ENCODE measurements at regions not wholly inside any gene's neighbourhood (a gene's known extent, or its start where the extent isn't known, plus 50 kb on each side); places are given as distances from the start of the nearest gene placed in this dataset.

DNA sequence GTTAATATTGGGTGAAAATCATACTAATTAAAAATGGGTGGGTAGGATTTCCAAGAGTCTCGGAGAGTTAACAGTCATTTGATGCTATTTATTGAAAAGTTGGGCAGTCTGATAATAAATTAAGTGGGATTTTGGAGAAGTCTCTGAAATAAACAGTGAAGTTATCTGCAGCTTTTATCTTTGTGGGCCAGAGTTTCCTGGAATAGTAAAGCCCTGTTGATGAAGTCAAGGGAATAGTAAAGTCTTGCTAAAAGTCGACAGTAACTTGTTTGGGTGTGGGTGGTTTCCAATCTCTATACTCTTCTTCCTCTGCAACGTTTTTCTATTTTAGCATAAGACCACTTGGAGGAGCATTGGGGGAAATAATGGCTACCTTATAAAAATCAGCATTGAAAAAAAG lies 493.6 kb downstream of the EPM2A start:
- DNase-seq (ENCODE audit: low spot score) = no peak

DNA sequence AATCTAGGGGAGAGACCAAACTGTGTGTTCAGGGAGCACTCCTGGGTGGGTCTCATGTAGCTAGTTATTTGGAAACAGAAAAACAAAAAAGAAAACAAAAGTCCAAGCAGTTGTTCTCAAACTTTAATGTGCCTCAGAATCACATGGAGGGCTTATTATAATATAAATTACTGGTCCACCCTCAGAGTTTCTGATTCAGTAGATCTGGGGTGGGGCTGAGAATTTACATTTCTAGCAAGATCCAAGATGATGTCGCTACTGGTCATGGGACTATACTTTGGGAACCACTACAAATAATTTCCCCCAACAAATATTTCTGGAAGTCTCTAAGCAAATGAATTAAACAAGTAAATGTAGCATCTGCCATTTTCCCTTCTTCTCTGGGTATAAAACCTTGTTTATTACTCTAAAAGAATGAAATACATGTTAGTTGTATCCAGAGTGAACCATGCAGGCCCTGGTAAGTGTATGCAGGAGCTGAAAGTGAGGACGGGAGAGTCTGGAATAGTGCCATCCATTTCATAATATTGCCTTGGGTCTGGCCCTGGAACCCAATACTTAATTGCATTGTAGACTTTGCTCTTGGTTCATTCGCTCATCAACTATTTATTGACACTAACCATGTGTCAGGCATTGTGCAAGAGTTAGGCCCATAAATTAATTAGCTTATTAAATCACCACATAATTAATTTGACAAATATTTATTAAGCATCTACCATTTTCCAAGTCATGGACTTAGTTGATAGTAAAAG lies 490.8 kb downstream of the EPM2A start:
- DNase-seq (ENCODE audit: low spot score) = no peak

DNA sequence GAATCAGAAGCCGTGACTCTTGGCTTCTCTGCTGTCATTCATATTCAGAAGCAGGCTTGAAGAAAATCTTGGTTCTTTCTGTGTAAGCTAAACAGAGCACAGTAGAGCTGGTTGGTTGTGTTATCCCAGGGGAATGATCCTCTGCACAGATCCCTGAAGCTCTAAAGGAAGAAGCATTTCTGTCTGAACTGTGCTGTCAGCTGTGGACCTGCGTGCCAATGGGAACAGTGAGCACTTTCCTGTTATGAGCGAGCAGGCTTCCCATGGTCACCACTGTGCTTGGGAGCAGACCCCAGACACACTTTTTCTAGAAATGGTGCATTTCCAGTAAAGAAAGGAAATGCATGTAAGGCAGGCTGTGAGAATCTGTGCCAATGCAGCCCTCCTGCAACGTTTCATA lies 490.2 kb downstream of the EPM2A start:
- no peak for DNase-seq (ENCODE audit: low spot score)

DNA sequence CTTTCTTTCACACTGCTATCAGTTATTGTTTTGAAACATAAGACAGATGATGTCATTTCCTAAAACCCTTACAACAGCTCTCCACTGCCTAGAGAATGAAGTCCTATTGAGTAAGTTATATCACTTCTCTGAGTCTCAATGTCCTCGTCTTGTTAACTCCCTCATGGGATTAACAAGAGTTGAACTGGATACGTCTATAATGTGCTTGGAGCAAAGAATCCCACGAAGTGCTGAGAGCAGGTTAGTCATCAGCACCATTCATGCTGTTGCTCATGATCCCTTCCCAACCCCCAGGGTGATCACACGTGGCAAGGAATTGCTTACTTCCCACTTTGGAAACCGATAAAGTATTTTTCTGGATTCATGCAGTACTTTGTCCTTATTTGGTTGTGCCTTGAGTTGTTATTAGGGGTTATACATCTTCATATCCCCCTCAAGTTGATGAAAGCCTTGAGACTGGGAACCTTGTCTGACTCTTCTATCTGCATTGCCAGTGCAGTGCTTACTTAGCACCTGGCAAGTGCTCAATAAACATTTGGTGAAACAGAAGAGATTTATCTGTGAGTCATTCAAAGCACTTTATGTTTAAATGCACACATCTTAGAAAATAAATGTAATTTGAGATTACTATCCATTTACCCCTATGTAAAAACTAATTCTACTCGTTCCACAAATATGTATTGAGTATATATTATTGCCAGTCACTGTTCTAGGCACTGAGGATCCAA lies 487.5 kb downstream of the EPM2A start:
- DNase-seq (ENCODE audit: low spot score) = no peak

DNA sequence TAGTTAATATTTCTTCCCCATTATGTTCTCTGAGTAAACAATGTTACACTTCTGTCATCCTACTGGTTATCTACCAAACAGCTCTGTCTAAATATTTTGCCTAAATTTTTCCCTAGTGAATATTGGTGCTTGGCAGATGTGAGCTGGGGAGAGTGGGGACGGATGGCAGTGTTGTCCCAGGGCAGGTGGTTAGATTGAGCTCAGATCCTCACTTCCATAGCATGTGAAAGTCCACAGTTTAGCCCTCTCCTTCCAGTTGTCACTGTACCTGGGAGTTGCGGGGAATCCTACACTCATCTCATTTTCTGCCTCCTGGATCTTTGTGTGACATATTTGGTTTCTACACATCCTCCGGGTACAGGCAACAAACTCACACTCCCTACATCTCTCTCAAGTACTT lies 484.9 kb downstream of the EPM2A start:
- no peak for DNase-seq (ENCODE audit: low spot score)

DNA sequence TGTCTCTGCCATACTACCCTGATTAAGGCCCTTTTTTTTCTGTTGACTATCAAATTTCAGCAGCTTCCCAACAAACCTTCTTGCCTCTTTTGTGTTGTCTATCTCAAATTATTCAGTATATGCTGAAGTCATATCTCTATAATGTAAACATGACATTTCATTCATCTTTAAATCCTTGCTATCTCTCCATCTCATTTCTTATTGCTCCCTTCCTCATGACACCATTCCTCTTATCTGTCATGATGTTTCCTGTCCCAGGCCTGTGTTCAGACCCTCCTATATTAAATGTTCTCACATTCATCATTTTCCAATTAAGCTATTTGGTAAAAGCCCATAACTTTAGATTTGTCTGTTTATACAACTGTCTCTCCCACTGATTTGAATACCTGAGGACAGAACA lies 482.6 kb downstream of the EPM2A start:
- DNase-seq (ENCODE audit: low spot score) = no peak

DNA sequence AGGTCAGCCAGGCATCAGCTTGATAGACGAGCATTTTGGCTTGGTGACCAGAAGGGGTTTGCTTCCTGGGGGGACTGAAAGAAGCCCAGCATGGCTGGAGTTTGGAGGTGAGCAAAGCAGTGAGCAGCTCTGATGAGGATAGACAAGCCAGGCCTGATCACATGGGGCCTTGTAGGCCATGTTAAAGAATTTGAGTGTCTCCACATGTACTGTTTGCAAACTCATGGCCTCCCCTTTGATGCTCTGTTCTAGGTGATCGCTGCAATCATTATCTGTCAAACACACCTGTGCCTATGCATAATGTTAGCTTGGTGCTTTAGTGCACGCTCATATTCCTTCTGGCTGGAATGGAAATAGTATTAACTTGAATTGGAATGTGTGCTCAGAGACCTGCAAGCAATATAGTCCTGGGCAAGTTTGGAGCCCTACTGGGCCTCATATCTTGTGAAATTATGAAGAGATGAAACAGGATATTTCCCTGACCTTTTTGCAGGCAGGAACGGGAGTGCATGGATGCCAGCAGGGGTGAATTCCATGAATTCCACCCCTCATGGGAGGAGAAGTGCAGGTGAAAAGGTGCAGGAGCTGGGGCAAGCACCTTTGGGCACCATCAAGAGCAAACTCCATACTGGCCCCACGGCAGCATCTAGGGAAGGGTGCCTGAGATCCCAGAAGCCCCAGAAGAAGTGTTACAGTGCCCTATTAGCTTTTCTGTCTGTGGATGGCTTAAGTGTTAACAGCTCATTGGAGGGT lies 480.5 kb downstream of the EPM2A start:
- DNase-seq (ENCODE audit: low spot score) = no peak

DNA sequence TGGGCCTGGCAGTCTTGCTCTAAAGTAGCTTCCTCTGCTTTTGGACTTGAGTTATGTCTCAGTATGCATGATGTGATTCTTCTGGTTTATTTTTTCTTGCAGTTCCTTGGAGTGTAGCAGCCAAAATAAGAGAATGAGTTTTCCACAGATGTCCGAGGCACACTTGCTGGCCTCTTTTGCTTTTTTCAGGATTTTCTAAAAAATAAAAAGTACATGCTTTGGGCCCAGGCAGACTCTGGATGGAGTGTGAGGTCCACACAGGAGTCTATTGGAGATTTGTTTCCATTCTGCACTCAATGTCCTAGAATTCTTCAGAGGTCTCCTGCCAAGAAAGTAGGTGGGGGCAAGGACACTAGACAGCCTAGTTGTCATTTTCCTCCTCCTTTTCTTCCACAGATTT lies 477.6 kb downstream of the EPM2A start:
- no peak for DNase-seq (ENCODE audit: low spot score)

DNA sequence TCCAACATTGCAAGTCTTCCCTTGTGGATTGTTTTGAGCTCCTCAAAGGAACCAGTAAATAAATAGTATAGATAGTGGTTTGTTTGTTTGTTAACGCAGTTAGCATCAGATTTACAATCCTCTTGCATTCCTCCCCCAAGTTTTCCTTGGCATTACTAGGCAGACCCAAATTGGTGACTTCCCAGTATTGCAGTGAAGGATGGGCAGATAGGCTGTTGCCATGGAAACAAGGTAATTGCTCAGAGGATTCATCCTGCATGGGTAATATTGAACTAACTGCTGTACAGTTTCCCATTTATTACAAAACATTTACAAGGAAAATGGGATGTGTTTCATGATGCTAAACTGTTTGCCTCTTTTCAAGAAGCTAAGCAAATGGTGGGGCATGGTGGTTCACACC lies 477.2 kb downstream of the EPM2A start:
- DNase-seq (ENCODE audit: low spot score) = no peak

DNA sequence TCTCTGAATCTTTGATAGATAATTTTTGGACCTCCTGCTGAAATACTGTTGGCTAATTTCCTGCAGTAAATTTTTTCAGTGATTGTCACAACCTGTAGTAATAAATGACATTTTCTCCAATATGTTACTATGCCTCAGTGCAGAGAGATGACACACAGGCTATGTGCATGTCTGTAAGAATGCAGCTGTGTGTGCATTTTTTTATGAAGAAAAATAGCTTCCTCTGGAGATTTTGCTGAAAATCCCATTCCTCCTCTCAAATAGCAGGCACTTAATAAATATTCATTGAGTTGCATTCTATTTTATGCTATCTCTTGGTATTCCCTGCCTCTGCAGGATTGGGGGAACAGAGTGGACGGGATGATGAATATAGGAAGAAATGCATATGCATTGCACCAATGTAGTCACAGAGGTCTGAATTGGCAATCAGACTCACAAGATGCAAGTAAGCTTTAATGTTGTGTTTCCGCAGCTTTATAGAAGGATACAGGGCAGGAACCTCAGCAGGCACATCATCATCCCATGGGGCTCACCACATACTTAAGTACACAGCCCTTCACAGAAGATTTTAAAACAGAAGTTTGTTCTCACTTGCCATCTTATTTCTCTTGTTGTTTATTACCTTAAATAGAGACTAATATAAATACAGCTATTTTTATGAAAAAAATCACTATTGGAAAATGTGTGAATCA lies 474.7 kb downstream of the EPM2A start:
- DNase-seq (ENCODE audit: low spot score) = no peak

DNA sequence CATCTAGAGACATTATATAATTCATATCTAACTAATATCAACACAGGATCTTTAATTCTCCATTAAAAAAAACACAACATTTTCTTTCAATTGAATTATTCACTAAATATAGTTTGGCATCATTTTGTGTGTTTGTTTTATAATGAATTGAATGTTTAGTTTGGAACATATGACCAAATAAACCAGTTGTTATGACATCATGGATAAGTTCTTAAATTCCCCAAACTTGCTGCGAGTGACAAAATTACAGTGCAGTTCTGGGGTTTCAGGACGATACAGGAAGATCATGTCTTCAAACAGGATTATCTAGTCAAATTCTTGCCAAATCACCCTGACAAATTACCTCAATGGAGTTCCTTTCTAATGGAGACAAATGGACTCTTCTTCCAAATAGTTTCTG lies 473.6 kb downstream of the EPM2A start:
- DNase-seq (ENCODE audit: low spot score) = no peak

DNA sequence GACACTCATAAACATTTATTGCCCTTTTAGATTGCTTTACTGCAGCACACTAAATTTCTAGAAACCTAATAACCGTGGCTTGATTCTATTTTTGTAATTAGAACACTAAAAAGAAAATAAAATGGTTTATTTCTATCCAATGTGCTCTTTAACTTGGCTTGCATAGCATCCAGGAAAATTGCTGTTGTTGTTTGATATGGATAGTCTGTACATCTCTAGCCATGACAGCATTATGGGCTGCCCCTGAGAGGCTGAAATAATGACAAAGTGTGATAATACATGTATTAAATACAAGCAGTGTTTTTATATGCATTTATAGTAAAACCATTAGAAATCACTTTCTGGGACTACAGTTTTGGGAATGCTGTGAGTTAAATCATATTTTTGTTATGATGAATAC lies 472.5 kb downstream of the EPM2A start:
- no peak for DNase-seq (ENCODE audit: low spot score)

DNA sequence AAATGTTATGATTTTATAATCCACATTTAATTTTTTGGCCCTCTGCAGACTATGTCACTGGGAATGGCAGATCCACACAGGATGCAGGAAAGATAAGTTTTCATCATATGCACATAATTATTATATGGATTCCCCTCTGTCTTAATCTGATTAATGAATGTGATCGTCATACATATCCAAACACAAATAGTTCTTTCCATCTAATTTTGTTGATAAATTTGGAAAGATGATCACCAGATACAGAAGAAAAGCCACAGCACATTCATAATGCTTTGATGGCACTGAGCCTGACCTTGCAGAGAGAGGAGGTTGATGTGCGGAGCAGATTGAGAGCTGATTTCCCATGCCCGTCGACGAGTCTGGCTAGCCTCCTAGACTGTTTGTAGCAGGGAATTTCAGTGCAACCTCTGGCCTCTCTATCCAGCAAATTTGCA lies 471.5 kb downstream of the EPM2A start:
- DNase-seq (ENCODE audit: low spot score) = no peak

DNA sequence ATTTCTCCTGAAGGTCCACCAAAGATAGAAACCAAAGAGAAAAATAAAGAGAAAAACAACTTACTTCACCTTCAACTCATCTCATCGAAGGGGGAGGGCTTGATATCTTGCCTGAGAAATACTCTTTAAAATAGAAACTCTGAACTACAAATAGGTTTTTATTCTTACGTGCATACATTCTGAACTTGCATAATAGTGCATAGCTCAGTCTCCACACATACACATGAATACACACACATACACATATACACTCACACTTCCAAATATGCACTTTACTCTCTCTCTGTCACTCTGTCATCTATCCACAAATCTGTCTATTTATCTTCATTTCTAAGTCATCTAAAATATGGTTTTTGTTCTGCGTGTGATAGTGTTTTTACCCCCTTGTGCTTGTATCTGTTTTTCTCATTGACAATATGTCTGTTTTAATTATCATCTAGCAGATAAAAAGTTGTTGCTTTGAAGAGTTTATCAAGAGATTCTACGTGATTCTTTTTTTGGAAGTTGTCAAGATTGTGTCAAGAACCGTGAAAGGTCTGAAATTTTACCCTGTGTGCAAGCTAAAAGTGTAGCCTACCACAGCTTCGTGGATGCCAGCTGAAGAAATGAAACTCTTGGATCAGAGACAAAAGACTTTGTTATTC lies 468.8 kb downstream of the EPM2A start:
- no peak for DNase-seq (ENCODE audit: low spot score)

DNA sequence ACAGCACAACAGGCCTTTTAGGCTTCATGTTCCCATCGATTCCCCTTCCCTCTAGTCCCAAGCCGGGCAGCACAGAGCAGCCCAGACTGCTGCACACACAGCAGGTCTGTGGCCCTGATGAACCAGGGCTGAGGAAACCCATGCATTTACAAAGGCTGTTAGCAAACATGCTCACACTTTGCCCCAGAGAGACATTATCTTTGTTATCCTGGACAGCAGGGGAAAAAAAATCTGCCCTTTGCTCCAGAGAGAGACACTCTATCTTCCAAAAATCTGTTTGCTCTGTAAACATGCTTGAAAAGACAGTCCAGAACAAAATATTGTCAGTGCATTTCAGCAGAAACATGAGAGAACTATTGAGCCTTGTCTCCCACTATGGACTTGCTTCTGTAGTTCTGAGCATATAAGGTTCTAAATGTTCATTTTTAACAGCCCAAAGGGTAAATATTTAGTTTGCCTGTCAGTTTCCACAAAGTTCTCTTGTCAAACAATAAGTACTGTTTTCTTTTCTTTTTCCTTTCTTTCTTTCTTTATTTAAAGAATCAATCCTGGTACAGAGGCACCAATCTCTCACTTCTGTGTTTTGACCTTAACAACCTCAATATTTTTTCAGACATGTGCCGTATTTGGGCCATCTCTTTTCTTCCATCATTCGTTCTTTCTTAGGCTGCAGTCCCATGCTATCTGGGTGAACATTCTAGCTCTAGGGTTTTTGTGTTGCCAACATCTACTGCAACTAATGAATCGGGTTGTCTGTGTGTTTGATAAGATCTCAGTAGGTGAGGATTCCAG lies 468.0 kb downstream of the EPM2A start:
- DNase-seq (ENCODE audit: low spot score) = no peak

DNA sequence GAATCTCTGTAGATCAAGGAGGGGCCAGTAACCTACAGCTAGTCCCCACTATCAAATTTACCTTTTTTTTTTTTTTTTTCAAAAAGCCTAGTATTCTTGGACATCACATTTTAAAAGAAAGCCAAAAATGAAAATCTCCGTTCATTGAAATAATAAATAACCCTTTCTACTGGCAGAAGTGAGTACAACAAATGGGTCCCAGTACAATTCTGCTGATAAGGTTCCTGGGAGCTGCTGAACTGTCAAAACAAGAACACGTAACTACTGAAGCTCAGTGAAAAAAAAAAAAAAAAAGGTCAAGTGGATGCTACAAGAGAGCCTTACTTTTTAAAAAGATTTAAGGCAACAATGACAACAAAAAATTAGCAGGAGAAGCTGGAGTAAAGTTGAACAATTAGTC lies 464.9 kb downstream of the EPM2A start:
- DNase-seq (ENCODE audit: low spot score) = no peak

DNA sequence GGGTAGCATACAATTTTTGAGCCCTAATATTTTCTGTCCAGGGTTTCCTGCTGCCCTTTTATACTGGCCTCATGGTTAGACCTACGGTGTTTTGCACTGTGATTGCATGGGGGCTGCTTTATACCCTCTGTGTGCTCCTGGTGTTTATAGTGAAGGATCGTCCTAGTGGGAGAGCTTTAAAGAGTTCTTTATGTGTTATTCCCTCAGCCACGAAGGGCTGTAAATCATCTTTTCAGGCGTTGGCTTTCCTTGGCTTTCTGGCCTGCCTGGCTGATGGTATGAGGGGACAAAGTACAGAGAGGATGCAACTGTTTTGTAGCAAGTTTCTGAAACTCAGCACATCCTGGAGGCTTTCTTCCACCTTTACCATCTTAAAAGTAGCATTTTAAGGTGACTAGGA lies 464.3 kb downstream of the EPM2A start:
- DNase-seq (ENCODE audit: low spot score) = no peak

DNA sequence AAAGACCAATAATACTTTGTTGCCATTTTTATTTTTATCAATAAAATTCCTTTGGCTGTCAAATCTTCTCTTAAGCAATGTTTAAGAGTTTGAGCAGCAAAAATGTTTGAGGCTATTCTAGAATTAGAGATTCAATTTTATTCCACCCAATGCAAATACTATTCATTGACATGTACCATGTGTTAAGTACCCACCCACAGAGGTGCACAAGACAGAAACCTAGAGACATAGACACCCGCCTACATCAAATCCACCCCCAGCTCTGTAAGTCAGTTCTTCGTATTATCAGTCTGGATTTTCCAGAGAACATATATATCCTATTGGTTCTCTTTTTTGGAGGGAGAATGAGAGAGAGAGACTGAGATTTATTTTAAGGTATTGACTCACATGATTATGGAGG lies 463.7 kb downstream of the EPM2A start:
- DNase-seq (ENCODE audit: low spot score) = no peak

DNA sequence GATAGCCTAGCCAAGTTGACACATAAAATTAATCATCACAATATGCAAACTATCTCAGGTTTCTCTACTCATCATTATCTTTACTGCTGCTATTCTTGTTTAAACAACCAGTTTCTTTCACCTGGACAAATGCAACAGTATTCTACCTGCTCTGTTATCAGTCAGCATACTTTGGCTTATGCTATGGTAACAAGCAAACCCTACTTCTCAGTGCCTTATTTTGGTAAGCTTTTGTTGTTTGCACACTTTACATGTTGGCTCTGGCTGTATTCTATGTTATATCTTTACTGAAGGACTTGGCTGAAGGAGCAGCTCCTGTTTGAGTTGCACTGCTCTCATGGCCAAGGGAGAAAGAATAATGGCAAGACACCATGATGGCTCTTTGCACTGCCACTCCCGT lies 463.1 kb downstream of the EPM2A start:
- DNase-seq (ENCODE audit: low spot score) = no peak

DNA sequence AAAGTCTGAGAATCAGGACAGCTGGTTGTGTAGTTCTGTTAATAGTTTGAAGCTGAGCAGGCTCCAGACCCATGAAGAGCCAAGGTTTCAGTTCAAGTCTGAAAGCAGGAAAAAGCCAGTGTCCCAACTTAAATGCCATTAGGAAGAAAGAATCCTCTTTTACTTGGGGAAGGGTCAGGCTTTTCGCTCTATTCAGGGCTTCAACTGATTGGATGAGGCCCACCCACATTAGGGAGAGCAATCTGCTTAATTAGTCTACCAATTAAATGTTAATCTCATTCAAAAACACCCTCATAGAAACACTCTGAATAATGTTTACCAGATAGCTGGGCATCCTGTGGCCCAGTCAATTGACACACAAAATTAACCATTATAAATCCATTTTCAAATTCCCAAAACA lies 462.2 kb downstream of the EPM2A start:
- no peak for DNase-seq (ENCODE audit: low spot score)

DNA sequence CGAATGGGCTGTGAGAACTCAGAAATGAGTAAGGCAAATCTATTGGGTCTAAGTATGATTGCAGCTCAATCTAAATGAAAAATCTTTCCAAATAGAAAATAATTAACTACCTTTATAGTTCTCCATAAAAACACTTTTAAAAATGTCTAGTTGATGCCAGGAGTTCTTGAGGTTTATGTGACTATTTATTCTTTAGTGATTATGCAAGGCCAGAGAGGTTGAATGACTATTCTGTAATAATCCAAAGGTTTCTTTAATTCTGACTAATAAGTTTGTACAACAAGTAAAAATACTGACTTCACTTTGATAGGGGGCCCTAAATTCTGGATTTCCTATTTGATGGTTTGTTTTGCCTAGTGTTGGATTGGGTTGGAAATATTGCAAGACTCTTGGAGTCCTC lies 461.2 kb downstream of the EPM2A start:
- DNase-seq (ENCODE audit: low spot score) = no peak
